Stimulated activated CD4-positive, alpha-beta T cell treated with anti-CD3 and anti-CD28 coated beads, Interleukin-1b, Interleukin-23, amount 100 ng/mL, for 24 hours (primary cell): ENCODE measurements at regions not wholly inside any gene's neighbourhood (a gene's known extent, or its start where the extent isn't known, plus 50 kb on each side); places are given as distances from the start of the nearest gene placed in this dataset.
"Not testable (repeated sequence)": the region's sequence is repeated elsewhere in the genome, so short reads cannot be mapped to it uniquely, and the experiment has no call there.

Experiments
- DNase-seq, 4 experiments: peaks; one replicate each; pipeline ENCODE4 v3.0.0-alpha.2; 2020; ENCODE audit warnings: low read depth in 4 of 4, low spot score in 1 of 4

- DNase-seq: no peak
These were observed 59.6 kb upstream of the CPSF6 start for GRCh38 chr12:69179786-69180185.

- not testable (repeated sequence) for DNase-seq
These were observed 51.8 kb upstream of the CPSF6 start for GRCh38 chr12:69187572-69187971.

- DNase-seq: no peak
These were observed 49.9 kb upstream of the CPSF6 start for GRCh38 chr12:69189378-69189978.
